ENCODE measurements at regions not wholly inside any gene's neighbourhood (a gene's known extent, or its start where the extent isn't known, plus 50 kb on each side); places are given as distances from the start of the nearest gene placed in this dataset.

GRCh38 chr6:44049163-44049988 lies 77.9 kb downstream of the MRPL14 start:
- 43% methylated on average over 6 of the region's 6 CpGs for WGBS
- Histone ChIP-seq H3K36me3 (no peaks in the 10 kb centered on the region), H3K4me3 (no peak overlapping the region), H3K4me1 (peaks cover 71% of the 10 kb centered on the region), H3K27ac (peak overlapping the region; percentile 31), H3K27me3 (no peaks in the 10 kb centered on the region), H3K9me3 (no peaks in the 10 kb centered on the region)
- no peak for TF ChIP-seq EP300 (IDR thresholded peaks at IDR 0.05)
- TF ChIP-seq POLR2AphosphoS5 (IDR thresholded peaks at IDR 0.05) = no peak
- TF ChIP-seq POLR2A (IDR thresholded peaks at IDR 0.05) = no peak
- no peak for TF ChIP-seq CTCF (IDR thresholded peaks at IDR 0.05)
- no peak for DNase-seq (ENCODE audit: low spot score in 2 of 2)

- Histone ChIP-seq H3K27ac (no peak overlapping the region), H3K36me3 (no peaks in the 10 kb centered on the region), H3K4me3 (no peak overlapping the region), H3K27me3 (no peaks in the 10 kb centered on the region), H3K4me1 (peaks cover 77% of the 10 kb centered on the region), H3K9me3 (no peaks in the 10 kb centered on the region)
- WGBS = 86% methylated on average over 6 of the region's 6 CpGs
- TF ChIP-seq EP300 (IDR thresholded peaks at IDR 0.05) (no peak), POLR2AphosphoS5 (IDR thresholded peaks at IDR 0.05) (no peak), CTCF (IDR thresholded peaks at IDR 0.05) (no peak), POLR2A (IDR thresholded peaks at IDR 0.05) (no peak)
- no peak for DNase-seq (ENCODE audit: low spot score in 2 of 2)
Measured at GRCh38 chr6:44048277-44048676, 79.0 kb downstream of the MRPL14 start.

- WGBS = 55% methylated on average over 3 of the region's 3 CpGs
- peaks cover 76% of the 10 kb centered on the region for H3K4me1 ChIP-seq
- H3K36me3 ChIP-seq = no peaks in the 10 kb centered on the region
- no peaks in the 10 kb centered on the region for H3K27me3 ChIP-seq
- no peak for TF ChIP-seq POLR2AphosphoS5 (IDR thresholded peaks at IDR 0.05)
- no peak for TF ChIP-seq CTCF (IDR thresholded peaks at IDR 0.05)
- TF ChIP-seq EP300 (IDR thresholded peaks at IDR 0.05) = no peak
- no peak for TF ChIP-seq POLR2A (IDR thresholded peaks at IDR 0.05)
- H3K9me3 ChIP-seq = no peaks in the 10 kb centered on the region
- H3K4me3 ChIP-seq = no peak overlapping the region
- no peak for DNase-seq (ENCODE audit: low spot score in 2 of 2)
- H3K27ac ChIP-seq = peak overlapping the region; percentile 14
Measured at GRCh38 chr6:44047801-44048200, 79.5 kb downstream of the MRPL14 start.

GRCh38 chr6:44047179-44047546 lies 80.1 kb downstream of the MRPL14 start:
- Histone ChIP-seq H3K36me3 (no peaks in the 10 kb centered on the region), H3K9me3 (no peaks in the 10 kb centered on the region), H3K4me3 (no peak overlapping the region), H3K27ac (no peak overlapping the region), H3K27me3 (no peaks in the 10 kb centered on the region), H3K4me1 (peaks cover 75% of the 10 kb centered on the region)
- WGBS = 30% methylated on average over 2 of the region's 2 CpGs
- no peak for DNase-seq (ENCODE audit: low spot score in 2 of 2)
- TF ChIP-seq EP300 (IDR thresholded peaks at IDR 0.05) = no peak
- TF ChIP-seq POLR2A (IDR thresholded peaks at IDR 0.05) = no peak
- no peak for TF ChIP-seq CTCF (IDR thresholded peaks at IDR 0.05)
- no peak for TF ChIP-seq POLR2AphosphoS5 (IDR thresholded peaks at IDR 0.05)

GRCh38 chr6:44046516-44047178 lies 80.6 kb downstream of the MRPL14 start:
- Histone ChIP-seq H3K9me3 (no peaks in the 10 kb centered on the region), H3K36me3 (no peaks in the 10 kb centered on the region), H3K4me3 (no peak overlapping the region), H3K27me3 (no peaks in the 10 kb centered on the region), H3K4me1 (peaks cover 74% of the 10 kb centered on the region), H3K27ac (no peak overlapping the region)
- 45% methylated on average over 6 of the region's 6 CpGs for WGBS
- TF ChIP-seq EP300 (IDR thresholded peaks at IDR 0.05) = no peak
- TF ChIP-seq POLR2A (IDR thresholded peaks at IDR 0.05) = no peak
- no peak for TF ChIP-seq POLR2AphosphoS5 (IDR thresholded peaks at IDR 0.05)
- no peak for TF ChIP-seq CTCF (IDR thresholded peaks at IDR 0.05)
- DNase-seq (ENCODE audit: low spot score in 2 of 2) = no peak
